Rectal smooth muscle tissue (tissue), 1 donor: ENCODE measurements at regions not wholly inside any gene's neighbourhood (a gene's known extent, or its start where the extent isn't known, plus 50 kb on each side); places are given as distances from the start of the nearest gene placed in this dataset.

Source experiments
- H3K27ac ChIP-seq: one replicate; pipeline ENCODE4 v1.7.0; 2013; ENCODE audit warnings: low read depth, low read length, inconsistent platforms
- H3K27me3 ChIP-seq: one replicate; pipeline ENCODE4 v1.7.0; 2013; ENCODE audit warnings: low read length; ENCODE audit not compliant: control insufficient read depth, insufficient read depth
- H3K36me3 ChIP-seq: one replicate; pipeline ENCODE4 v1.7.0; 2013; ENCODE audit warnings: low read length; ENCODE audit not compliant: control insufficient read depth, insufficient read depth
- H3K4me1 ChIP-seq: one replicate; pipeline ENCODE4 v1.7.0; 2013; ENCODE audit warnings: low read length; ENCODE audit not compliant: control insufficient read depth, insufficient read depth
- H3K4me3 ChIP-seq: one replicate; pipeline ENCODE4 v1.7.0; 2013; ENCODE audit warnings: low read length
- H3K9ac ChIP-seq: one replicate; pipeline ENCODE4 v1.7.0; 2013; ENCODE audit warnings: low read length

DNA sequence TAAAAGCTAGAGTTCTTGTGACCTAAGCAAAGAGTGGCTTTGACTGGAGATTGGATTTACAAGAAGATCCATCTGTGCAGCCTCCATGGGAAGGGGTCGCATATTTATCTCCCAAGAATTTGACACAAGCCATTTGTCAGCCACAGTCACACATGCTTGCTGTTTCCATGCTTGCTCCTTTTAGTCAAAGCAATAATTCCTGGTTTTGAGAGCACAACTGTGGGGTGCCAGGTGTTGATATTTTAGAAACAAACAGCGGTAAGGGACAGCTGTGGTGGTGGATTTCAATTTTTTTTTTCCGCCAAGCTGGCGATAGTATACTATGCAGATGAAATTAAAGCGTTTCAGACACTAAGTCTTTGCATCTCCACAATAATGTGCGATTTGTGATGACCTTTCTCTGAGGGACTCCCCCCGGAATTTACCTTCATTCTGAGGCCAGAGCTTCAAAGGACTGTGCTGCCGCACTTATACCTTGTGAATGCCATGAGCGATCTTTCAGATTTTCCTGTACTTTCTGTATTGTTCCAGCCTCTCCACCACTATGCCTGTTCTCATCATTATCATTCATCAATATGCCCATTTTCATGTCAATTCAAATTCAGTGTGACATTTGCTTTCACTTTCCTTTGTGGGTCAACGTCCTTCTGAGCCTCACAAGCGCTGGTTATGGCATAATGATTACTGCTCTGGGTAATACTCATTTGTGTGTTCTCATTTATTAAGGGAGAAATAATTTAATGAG is 108.2 kb upstream of the KBTBD8 start:
- Histone ChIP-seq H3K9ac (no peak overlapping the region), H3K4me3 (no peak overlapping the region), H3K27me3 (no peaks in the 10 kb centered on the region), H3K36me3 (no peaks in the 10 kb centered on the region), H3K27ac (no peak overlapping the region), H3K4me1 (no peaks in the 10 kb centered on the region)

DNA sequence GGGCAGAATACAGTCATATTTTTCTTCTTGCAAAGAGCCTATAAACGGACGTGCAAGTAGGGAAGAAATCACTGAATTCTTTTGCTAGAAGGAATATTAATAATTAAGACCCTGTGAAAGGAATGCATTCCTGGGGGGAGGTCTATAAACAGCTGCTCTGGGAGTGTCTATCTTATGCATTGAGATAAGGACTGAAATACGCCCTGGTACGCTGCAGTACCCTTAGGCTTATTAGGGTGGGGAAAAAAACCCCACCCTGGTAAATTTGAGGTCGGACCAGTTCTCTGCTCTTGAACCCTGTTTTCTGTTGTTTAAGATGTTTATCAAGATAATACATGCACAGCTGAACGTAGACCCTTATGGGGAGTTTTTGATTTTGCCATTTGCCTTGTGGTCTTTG is 100.0 kb upstream of the KBTBD8 start:
- Histone ChIP-seq H3K27me3 (no peaks in the 10 kb centered on the region), H3K4me3 (no peak overlapping the region), H3K4me1 (no peaks in the 10 kb centered on the region), H3K9ac (no peak overlapping the region), H3K27ac (no peak overlapping the region), H3K36me3 (no peaks in the 10 kb centered on the region)

DNA sequence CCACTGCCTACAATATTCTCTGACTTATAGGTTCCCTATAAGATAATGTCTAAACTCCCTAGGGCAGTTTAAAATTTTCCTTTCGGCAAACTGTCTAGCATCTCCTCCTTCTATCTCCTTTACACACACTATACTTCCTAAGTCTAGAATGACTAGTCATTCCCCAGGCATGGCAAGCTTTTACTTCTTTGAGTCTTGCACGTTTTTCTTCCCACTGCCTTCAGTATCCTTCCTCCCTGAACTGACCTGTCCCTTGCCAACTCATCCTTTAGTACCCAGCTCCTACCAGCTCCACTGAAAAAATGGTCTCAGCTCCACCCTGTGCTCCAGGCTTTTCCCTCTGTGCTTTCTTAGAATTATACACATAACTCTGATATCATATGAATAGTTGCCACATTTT is 93.8 kb upstream of the KBTBD8 start:
- no peak overlapping the region for H3K4me3 ChIP-seq
- no peaks in the 10 kb centered on the region for H3K27me3 ChIP-seq
- no peak overlapping the region for H3K9ac ChIP-seq
- no peaks in the 10 kb centered on the region for H3K36me3 ChIP-seq
- no peak overlapping the region for H3K27ac ChIP-seq
- H3K4me1 ChIP-seq = no peaks in the 10 kb centered on the region

DNA sequence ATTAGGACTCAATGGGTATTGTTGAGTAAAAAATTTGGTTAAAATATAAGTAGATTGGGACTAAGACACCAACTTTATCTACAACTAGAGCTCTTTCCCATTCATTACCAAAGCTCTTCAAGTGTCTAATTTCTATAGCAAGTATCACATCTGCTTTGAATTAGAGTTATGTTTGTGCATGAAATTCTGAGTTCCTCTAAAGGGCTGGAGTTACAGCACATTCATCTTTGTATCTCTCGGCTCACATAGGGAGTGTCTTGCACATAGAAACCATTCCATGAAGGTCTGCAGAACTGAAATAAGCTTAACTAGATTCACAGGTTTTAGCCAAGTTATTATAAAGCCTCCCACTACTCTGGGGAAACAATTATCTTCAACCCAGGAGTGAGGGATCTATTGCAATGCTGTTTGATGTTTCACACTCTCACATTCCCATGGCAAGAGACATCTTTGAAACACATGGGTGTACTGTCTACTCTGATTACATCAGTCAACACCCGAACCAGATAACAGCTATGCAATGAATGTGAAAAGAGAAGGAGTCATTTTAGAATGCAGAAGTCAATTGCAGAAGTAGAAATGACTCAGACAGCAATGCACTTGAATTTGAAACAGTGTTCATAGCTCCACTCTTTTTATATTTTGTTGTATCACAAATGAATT is 93.1 kb upstream of the KBTBD8 start:
- Histone ChIP-seq H3K4me3 (no peak overlapping the region), H3K27ac (no peak overlapping the region)

DNA sequence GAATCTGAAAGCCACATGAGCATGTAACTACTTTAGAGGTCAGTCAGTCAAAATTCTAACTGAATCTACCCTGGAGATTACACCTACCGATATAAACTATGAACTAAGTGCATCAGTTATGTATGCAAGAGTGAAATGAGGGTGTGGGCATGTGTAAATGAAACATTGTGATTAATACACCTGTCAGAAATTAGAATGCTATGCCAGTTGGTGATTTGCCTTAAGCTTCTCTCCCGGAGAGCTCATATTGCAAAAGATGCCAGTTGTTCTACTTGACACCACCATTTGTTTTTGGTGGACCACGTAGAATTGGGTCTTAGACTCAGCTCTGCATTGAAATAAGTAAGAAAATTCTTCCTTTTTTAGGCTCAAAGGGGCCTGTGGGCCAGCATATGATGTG is 91.0 kb upstream of the KBTBD8 start:
- Histone ChIP-seq H3K27ac (no peak overlapping the region), H3K9ac (no peak overlapping the region), H3K27me3 (no peaks in the 10 kb centered on the region), H3K4me1 (no peaks in the 10 kb centered on the region), H3K4me3 (no peak overlapping the region), H3K36me3 (no peaks in the 10 kb centered on the region)

More for the DNA sequence above, 93.1 kb upstream of the KBTBD8 start:
- Histone ChIP-seq H3K36me3 (no peaks in the 10 kb centered on the region), H3K9ac (no peak overlapping the region), H3K4me1 (no peaks in the 10 kb centered on the region), H3K27me3 (no peaks in the 10 kb centered on the region)

DNA sequence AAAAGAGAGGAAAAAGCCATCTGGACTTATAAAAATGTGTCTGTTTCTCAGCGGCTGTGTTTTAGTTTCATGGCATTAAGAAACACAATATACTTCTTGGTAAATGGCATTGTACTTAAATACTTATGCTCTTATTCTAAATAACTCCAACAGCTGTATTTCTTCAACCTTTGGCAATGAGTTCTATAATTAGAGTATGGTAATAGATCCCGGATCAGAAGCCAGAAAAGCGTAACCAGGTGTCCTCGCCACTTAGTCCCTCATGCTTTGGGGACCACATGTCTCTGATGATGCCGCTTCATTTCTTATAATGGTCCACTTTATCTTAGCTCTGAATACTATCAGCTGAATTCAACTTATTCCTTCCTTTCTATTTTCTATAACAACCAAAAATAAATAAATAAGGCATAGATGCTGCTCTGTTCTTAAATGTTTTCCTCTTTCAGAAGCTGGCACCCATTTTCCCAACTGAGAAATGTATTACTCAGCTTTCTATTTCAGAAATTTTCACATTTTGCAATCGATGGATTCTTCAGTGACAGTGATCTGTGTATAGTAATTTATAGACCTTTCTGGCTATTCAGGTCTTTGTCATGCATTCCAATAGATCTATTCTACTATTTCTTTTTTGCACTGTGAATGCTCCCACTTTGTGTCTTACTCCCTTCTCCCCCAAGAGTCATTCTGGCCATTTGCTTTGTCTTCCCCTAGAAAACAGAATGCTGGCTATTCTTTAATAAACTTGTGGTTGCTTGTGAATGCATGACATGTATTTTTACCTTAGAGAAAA is 87.6 kb upstream of the KBTBD8 start:
- Histone ChIP-seq H3K4me1 (no peaks in the 10 kb centered on the region), H3K9ac (no peak overlapping the region), H3K27me3 (no peaks in the 10 kb centered on the region), H3K36me3 (no peaks in the 10 kb centered on the region), H3K27ac (no peak overlapping the region), H3K4me3 (no peak overlapping the region)

DNA sequence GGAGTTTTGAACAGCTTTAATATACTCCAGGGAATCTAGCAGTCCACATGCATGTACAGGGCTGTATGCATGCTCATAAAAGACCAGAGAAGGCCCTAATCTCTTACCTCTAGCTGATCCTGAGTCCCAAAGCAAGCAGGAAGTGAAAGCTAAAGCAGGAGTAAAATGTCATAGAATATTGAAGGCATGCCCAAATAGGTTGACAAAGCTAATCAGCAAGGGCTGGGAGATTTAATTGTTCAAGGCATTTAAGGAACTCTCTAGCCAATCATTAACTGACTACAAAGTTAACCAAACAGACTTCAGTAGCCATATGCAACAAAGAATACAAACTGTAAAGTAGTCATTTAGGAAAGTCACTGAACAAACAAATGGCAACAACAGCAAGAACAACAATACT is 85.8 kb upstream of the KBTBD8 start:
- Histone ChIP-seq H3K27me3 (no peaks in the 10 kb centered on the region), H3K4me1 (no peaks in the 10 kb centered on the region), H3K36me3 (no peaks in the 10 kb centered on the region), H3K4me3 (no peak overlapping the region), H3K9ac (no peak overlapping the region), H3K27ac (no peak overlapping the region)

DNA sequence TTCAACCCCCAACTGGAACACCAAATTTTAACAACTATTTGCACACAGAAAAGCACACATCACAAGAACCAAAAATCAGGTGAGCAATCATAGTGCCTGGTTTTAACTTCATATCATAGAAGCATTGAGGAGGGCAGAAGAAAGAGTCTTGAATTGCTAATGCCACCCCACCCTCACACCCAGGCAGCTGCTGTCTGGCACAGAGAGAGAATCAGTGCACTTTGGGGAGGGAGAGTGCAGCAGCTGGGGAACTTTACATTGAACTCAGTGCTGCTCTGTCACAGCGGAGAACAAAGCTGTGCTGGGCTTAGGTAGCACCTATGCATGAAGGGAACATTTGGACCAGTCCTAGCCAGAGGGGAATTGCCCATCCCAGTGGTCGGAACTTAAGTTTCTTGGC is 76.0 kb upstream of the KBTBD8 start:
- Histone ChIP-seq H3K9ac (no peak overlapping the region), H3K36me3 (no peaks in the 10 kb centered on the region), H3K27ac (no peak overlapping the region), H3K27me3 (no peaks in the 10 kb centered on the region), H3K4me1 (no peaks in the 10 kb centered on the region), H3K4me3 (no peak overlapping the region)

DNA sequence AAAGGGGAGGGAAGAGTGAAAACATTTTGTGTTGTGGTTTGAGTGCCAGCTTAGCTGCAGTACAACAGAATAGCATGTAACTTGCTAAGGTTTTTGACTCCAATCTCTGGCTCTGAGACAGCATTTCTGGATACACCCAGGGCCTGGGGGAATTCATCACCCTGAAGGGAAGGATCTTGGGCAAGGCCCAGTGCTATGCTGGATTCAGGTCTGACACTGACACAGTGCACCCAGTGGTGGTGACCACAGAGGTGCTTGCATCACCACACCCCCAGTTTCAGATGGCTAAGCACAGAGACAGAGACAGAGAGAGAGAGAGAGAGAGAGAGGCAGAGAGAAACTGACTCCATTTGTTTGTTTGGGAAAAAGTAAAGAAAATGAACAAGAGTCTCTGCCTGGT is 74.1 kb upstream of the KBTBD8 start:
- Histone ChIP-seq H3K9ac (no peak overlapping the region), H3K27ac (no peak overlapping the region), H3K4me3 (no peak overlapping the region), H3K27me3 (no peaks in the 10 kb centered on the region), H3K4me1 (no peaks in the 10 kb centered on the region), H3K36me3 (no peaks in the 10 kb centered on the region)

DNA sequence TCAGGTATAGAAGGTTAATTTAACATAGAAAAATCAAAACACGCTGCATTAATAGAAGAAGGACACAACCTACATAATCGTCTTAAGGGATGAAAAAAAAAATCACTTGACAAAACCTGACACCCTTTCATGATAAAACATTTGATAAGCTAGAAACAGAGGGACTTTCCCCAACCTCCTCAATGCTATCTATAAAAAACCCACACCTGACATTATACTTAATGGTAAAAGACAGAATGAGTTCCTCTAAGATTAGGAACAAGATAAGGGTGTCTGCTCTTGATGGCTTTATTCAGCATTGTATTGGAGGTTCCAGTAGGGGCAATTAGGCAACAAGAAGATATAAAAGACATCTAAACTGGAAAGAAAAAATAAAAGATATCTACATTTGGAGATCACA is 69.9 kb upstream of the KBTBD8 start:
- H3K4me3 ChIP-seq = no peak overlapping the region
- H3K27ac ChIP-seq = no peak overlapping the region
- no peaks in the 10 kb centered on the region for H3K27me3 ChIP-seq
- no peaks in the 10 kb centered on the region for H3K36me3 ChIP-seq
- H3K9ac ChIP-seq = no peak overlapping the region
- no peaks in the 10 kb centered on the region for H3K4me1 ChIP-seq

DNA sequence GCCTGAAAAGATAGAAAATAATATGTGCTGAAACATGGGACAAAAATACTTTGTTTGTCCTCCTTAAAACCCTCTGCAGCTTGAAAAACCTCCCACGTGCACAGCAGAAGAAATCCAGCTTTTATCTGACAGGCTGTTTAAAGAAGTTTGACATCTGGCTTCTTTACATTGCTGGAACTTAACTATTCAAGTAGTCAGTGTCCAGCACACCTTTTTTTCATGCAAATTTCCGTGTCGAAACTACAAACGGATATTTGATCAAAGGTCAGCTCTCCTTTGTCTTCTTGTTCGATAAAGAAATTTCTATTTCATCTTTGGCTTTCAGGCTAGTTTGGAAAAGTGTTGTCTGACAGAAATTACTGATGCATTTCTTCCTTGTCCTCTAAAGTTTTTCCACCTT is 66.8 kb upstream of the KBTBD8 start:
- Histone ChIP-seq H3K4me1 (no peaks in the 10 kb centered on the region), H3K36me3 (no peaks in the 10 kb centered on the region), H3K4me3 (no peak overlapping the region), H3K27ac (no peak overlapping the region), H3K27me3 (no peaks in the 10 kb centered on the region), H3K9ac (no peak overlapping the region)

DNA sequence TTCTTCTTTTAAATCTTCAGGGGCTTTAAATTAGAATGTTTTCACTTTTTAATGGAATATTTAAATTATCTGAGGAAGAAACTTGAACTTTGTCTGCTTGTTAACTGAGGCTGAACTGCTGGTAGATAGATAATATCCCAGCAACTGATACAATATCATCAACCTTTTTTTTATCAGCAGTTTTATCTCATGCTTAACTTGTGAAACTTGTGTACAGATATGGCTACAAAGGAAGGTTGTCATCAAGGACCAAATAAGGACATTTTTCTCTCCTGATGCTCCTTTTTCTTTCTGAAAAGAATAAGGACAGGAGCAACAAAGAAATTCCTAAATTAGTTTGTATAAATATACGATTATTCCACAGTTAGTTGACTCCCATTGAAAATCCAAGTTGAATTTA is 66.4 kb upstream of the KBTBD8 start:
- Histone ChIP-seq H3K36me3 (no peaks in the 10 kb centered on the region), H3K27me3 (no peaks in the 10 kb centered on the region), H3K27ac (no peak overlapping the region), H3K4me3 (no peak overlapping the region), H3K4me1 (no peaks in the 10 kb centered on the region), H3K9ac (no peak overlapping the region)
